Kidney epithelial cell (primary cell): ENCODE measurements at regions not wholly inside any gene's neighbourhood (a gene's known extent, or its start where the extent isn't known, plus 50 kb on each side); places are given as distances from the start of the nearest gene placed in this dataset.

Experiments
- DNase-seq: peaks from one replicate; pipeline ENCODE4 v3.0.0-alpha.2; 2010; ENCODE audit warnings: low read depth
- H3K27me3 ChIP-seq: 2 replicates; pipeline ENCODE4 v1.6.0; 2011; ENCODE audit warnings: low read length; ENCODE audit not compliant: control insufficient read depth, insufficient read depth
- H3K36me3 ChIP-seq: 2 replicates; pipeline ENCODE4 v1.5.1; 2011; ENCODE audit warnings: low read length; ENCODE audit not compliant: control insufficient read depth, insufficient read depth
- H3K4me3 ChIP-seq: 2 replicates; pipeline ENCODE4 v1.5.1; 2011; ENCODE audit warnings: low read depth, mild to moderate bottlenecking, control low read depth, low read length
- TF ChIP-seq, protein P1 (sequence below): IDR thresholded peaks from 2 replicates; pipeline ENCODE4 v1.5.1; 2011; ENCODE audit warnings: mild to moderate bottlenecking, moderate library complexity, low read length, control low read depth, inconsistent platforms; ENCODE audit not compliant: insufficient read depth, poor library complexity, severe bottlenecking

DNA sequence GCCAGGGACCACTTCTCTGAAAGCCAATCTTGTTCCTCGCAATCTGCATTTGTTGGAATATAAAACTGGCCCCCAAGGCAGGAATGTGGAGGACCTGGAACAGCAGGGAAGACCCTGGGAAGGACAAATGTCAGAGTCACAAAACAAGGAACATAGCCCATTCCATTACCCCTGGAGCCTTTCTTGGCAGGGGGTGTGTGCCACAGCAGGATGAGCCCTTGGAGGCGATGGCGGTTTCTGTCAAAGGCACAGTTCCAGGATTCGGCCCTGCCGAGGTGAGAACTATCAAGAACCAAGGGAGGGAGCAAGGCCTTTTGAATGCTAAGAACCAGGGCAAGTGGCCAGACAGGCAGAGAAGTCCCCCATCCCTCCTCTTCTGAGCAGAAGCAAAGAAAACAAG lies 204.3 kb downstream of the TRIM29 start:
- no peak overlapping the region for H3K4me3 ChIP-seq
- no peaks in the 10 kb centered on the region for H3K36me3 ChIP-seq
- no peak for DNase-seq
- TF ChIP-seq, protein P1, sequence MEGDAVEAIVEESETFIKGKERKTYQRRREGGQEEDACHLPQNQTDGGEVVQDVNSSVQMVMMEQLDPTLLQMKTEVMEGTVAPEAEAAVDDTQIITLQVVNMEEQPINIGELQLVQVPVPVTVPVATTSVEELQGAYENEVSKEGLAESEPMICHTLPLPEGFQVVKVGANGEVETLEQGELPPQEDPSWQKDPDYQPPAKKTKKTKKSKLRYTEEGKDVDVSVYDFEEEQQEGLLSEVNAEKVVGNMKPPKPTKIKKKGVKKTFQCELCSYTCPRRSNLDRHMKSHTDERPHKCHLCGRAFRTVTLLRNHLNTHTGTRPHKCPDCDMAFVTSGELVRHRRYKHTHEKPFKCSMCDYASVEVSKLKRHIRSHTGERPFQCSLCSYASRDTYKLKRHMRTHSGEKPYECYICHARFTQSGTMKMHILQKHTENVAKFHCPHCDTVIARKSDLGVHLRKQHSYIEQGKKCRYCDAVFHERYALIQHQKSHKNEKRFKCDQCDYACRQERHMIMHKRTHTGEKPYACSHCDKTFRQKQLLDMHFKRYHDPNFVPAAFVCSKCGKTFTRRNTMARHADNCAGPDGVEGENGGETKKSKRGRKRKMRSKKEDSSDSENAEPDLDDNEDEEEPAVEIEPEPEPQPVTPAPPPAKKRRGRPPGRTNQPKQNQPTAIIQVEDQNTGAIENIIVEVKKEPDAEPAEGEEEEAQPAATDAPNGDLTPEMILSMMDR, result no peak
- no peaks in the 10 kb centered on the region for H3K27me3 ChIP-seq

- TF ChIP-seq, protein P1, result no peak
- no peak for DNase-seq
- H3K27me3 ChIP-seq, result no peaks in the 10 kb centered on the region
- H3K36me3 ChIP-seq, result no peaks in the 10 kb centered on the region
- H3K4me3 ChIP-seq, result no peak overlapping the region
Observed at GRCh38 chr11:119932828-119933562, 204.0 kb upstream of the NECTIN1 start.

DNA sequence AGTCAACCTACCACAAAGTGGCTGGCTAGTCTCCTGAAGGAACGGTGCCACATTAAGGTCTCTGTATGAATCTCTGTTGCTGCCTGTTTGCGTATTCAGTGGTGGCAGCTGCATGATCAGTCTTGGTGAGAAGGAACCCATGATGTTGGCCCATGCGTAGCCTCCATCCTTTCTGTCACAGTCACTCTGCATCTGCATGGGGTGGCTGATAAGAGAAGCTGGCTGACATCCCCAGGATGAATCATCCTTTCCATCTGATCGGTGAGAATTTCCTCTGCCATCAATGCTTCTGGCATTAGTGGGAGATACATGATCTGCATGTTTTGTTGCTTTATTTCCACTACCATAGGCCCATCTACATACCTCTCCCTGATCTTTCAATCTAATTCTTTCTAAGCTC lies 199.0 kb upstream of the NECTIN1 start:
- no peaks in the 10 kb centered on the region for H3K27me3 ChIP-seq
- no peaks in the 10 kb centered on the region for H3K36me3 ChIP-seq
- no peak overlapping the region for H3K4me3 ChIP-seq
- no peak for DNase-seq
- TF ChIP-seq, protein P1, result no peak

DNA sequence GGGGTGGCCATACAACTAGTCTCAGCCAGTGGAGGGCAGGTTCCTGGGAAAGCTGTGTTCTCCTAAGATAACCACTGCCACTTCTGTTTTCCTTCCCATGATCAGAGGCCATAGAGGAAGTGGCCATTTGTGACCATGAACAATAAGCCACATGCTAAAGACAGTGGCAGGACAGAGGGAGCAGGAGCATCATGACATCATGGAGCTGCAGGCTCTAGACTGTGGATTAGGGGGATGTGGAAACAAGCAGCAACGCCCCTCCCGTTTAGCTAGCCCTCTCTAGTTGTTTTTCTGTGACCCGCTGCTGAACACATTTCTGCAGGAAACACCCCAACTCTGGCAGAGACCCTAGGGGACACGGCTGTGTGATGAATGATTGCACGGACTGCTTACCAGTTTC lies 195.0 kb upstream of the NECTIN1 start:
- no peak for DNase-seq
- Histone ChIP-seq H3K36me3 (no peaks in the 10 kb centered on the region), H3K27me3 (peaks cover 4% of the 10 kb centered on the region), H3K4me3 (no peak overlapping the region)
- TF ChIP-seq, protein P1, result no peak

DNA sequence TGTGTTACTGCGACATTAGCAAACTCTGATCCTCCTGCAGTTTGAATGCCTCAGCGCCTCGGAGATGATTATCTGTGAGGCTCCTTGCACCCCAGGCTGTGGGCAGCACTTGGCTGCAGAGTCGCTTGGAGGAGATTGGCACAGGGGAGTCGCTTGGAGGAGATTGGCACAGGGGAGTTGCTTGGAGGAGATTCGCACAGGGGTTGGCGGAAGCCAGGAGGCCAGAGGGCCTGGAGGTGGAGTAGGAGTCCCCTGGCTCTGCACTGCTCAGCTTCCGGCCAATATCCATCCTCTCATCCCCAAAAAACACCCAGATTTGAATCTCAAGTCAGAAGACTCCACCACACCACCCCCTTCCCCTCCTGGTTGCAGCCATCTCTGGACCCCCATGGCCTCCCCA lies 192.6 kb upstream of the NECTIN1 start:
- TF ChIP-seq, protein P1, result no peak

More for the DNA sequence above, 192.6 kb upstream of the NECTIN1 start:
- Histone ChIP-seq H3K4me3 (no peak overlapping the region), H3K36me3 (no peaks in the 10 kb centered on the region), H3K27me3 (peaks cover 5% of the 10 kb centered on the region)
- no peak for DNase-seq
